GM19438 (cell line): ENCODE measurements at regions not wholly inside any gene's neighbourhood (a gene's known extent, or its start where the extent isn't known, plus 50 kb on each side); places are given as distances from the start of the nearest gene placed in this dataset.

Experiments
- ATAC-seq: cut with Tn5 transposase; IDR thresholded peaks from one replicate; pipeline ENCODE4 v1.9.1; 2021; ENCODE audit warnings: low read depth; ENCODE audit not compliant: unreplicated experiment

DNA sequence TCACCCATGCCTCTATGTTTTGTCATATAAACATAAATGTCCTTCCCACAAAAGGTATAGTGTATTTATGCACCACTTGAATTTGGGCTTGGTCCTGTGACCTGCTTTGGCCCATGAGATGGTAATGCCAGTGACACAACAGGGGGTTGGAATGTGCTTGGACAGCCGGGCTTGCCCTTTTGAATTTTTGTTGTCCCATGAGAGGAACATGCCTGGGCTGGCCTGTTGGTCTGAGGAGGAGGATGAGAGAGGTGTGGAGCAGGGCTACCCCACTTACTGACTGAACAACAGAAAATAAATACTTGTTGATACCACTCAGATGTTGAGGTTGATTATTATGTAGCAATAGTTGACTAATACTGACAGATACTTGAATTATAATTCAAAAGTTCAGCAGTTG lies 63.2 kb upstream of the TCF4 start:
- no peak for ATAC-seq

DNA sequence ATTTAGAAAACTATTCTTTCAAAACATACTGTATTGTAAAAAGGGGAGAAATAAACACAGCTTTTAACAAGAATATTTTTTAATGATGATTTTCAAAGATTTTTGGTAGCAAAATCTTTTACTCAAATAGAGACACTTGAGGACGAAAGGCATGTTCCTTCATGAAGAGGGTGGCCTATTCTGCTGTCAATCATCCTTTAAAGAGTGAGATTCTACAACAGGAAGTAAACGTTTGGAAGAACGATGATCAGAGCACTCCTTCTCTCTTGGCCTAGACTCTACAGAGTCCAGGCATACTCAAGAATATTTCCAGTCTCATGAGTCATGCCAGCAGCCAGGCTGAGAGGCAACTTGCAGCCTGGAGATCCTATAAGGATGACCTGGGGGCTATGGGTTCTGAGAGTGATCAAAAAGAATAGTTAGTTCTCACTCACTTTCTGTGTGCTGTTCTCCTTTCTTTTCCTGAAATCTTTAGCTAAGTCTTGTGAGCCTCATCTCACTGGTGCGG lies 62.4 kb upstream of the TCF4 start:
- ATAC-seq: no peak

DNA sequence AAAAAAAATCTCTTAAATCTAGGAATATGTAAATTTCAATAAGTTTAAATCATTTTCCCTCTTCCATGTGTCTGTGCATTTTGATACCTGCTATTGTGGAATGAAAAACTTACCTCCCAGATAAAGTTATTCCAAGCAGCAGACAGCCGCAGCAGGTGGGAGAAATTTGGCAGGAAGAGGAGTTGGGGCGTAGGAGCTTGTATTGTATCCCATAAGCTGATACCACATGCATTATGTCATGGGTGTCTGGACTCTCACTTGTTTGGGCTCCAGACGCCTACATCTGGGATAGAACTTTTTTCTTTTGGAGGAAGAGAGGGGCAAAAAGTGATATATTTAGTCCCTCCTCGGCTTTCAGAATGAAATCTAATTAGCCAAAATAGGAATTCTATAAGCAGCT lies 59.3 kb upstream of the TCF4 start:
- ATAC-seq: no peak

DNA sequence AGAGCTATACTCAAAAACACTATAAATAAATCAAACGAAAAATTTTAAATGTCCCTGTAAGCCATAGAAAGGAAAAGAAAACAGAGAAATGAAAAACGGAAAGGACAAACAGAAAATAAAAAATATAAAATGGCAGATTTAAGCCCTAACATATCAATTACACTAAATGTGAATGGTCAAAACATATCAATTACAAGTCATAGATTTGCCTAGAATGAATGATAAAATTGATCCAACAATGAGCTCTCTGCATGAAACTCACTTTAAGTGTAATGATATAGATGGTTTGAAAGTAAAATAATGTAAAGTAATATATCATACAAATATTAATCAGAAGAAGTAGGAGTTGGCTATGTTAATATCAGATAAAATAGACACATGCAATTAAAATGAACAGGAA lies 54.2 kb upstream of the TCF4 start:
- ATAC-seq: no peak

DNA sequence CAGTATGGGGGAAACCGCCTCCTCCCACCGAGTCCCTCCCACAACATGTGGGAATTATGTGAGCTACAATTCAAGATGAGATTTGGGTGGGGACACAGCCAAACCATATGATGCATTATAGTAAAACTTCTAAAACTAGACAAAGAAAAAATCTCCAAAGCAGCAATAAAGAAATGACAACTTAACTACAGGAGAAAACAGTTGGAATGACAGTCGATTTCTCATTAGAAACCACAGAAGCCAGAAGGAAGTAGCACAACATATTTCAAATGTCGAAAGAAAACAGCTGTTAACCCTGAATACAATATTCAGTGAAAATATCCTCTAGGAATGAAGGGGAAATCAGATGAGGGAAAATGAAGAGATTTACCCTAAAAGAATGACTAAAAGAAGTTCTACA lies 53.5 kb upstream of the TCF4 start:
- no peak for ATAC-seq
